ENCODE measurements at regions not wholly inside any gene's neighbourhood (a gene's known extent, or its start where the extent isn't known, plus 50 kb on each side); places are given as distances from the start of the nearest gene placed in this dataset.

- H3K4me3 Mint-ChIP-seq, result no peak overlapping the region
- no peak overlapping the region for H3K27ac Mint-ChIP-seq (ENCODE audit: unreplicated experiment)
- no peaks in the 10 kb centered on the region for H3K27me3 Mint-ChIP-seq (ENCODE audit: low read depth)
- H3K9me3 Mint-ChIP-seq, result peaks cover under 1% of the 10 kb centered on the region
- no peak for TF ChIP-seq CTCF (conservative IDR thresholded peaks at IDR 0.05)
- no peak for DNase-seq (ENCODE audit: low read depth, low spot score)
- no peaks in the 10 kb centered on the region for H3K36me3 Mint-ChIP-seq (ENCODE audit: low read depth)
- peaks cover 17% of the 10 kb centered on the region for H3K4me1 Mint-ChIP-seq
These were observed 148.9 kb downstream of the NECTIN1 start for GRCh38 chr11:119580081-119580480.

- DNase-seq (ENCODE audit: low read depth, low spot score), result no peak
- Mint-ChIP-seq H3K4me1 (peaks cover 4% of the 10 kb centered on the region), H3K27ac (ENCODE audit: unreplicated experiment) (no peak overlapping the region), H3K36me3 (ENCODE audit: low read depth) (no peaks in the 10 kb centered on the region), H3K27me3 (ENCODE audit: low read depth) (no peaks in the 10 kb centered on the region), H3K4me3 (no peak overlapping the region), H3K9me3 (peaks cover 3% of the 10 kb centered on the region)
- no peak for TF ChIP-seq CTCF (conservative IDR thresholded peaks at IDR 0.05)
These were observed 150.3 kb downstream of the NECTIN1 start for GRCh38 chr11:119578521-119579191.

GRCh38 chr11:119573858-119574257 is 150.9 kb upstream of the THY1 start:
- no peak overlapping the region for H3K4me3 Mint-ChIP-seq
- peaks cover 3% of the 10 kb centered on the region for H3K9me3 Mint-ChIP-seq

GRCh38 chr11:119572481-119573424 is 149.8 kb upstream of the THY1 start:
- no peak for TF ChIP-seq CTCF (conservative IDR thresholded peaks at IDR 0.05)
- H3K9me3 Mint-ChIP-seq, result peaks cover 3% of the 10 kb centered on the region
- no peaks in the 10 kb centered on the region for H3K36me3 Mint-ChIP-seq (ENCODE audit: low read depth)
- H3K4me3 Mint-ChIP-seq, result no peak overlapping the region
- H3K27me3 Mint-ChIP-seq (ENCODE audit: low read depth), result no peaks in the 10 kb centered on the region
- H3K4me1 Mint-ChIP-seq, result peaks cover 18% of the 10 kb centered on the region
- DNase-seq (ENCODE audit: low read depth, low spot score), result no peak
- H3K27ac Mint-ChIP-seq (ENCODE audit: unreplicated experiment), result no peak overlapping the region

More at GRCh38 chr11:119573858-119574257, 150.9 kb upstream of the THY1 start:
- DNase-seq (ENCODE audit: low read depth, low spot score), result no peak
- H3K27ac Mint-ChIP-seq (ENCODE audit: unreplicated experiment), result no peak overlapping the region
- no peak for TF ChIP-seq CTCF (conservative IDR thresholded peaks at IDR 0.05)
- peaks cover 7% of the 10 kb centered on the region for H3K4me1 Mint-ChIP-seq
- H3K36me3 Mint-ChIP-seq (ENCODE audit: low read depth), result no peaks in the 10 kb centered on the region
- no peaks in the 10 kb centered on the region for H3K27me3 Mint-ChIP-seq (ENCODE audit: low read depth)

GRCh38 chr11:119571311-119571710 is 148.3 kb upstream of the THY1 start:
- no peak for DNase-seq (ENCODE audit: low read depth, low spot score)
- H3K9me3 Mint-ChIP-seq, result peaks cover 3% of the 10 kb centered on the region
- H3K4me1 Mint-ChIP-seq, result peaks cover 21% of the 10 kb centered on the region
- H3K4me3 Mint-ChIP-seq, result no peak overlapping the region
- H3K36me3 Mint-ChIP-seq (ENCODE audit: low read depth), result no peaks in the 10 kb centered on the region
- peak overlapping the region; percentile 35 for H3K27ac Mint-ChIP-seq (ENCODE audit: unreplicated experiment)
- TF ChIP-seq CTCF (conservative IDR thresholded peaks at IDR 0.05), result no peak
- H3K27me3 Mint-ChIP-seq (ENCODE audit: low read depth), result no peaks in the 10 kb centered on the region

Measured in neural crest cell (in vitro differentiated cells).